Heart left ventricle (tissue), 13 donors: ENCODE measurements at regions not wholly inside any gene's neighbourhood (a gene's known extent, or its start where the extent isn't known, plus 50 kb on each side); places are given as distances from the start of the nearest gene placed in this dataset.

Experiments
- POLR2A ChIP-seq, 2 donors: fragments of 450-650 bp; IDR thresholded peaks; one replicate each; pipeline ENCODE4 v1.6.1; 2017; ENCODE audit warnings: antibody characterized with exemption in 2 of 2, mild to moderate bottlenecking in 2 of 2, moderate library complexity in 2 of 2
- TF ChIP-seq, protein P1 (sequence below), 12 donors: fragments of 200-600 bp; sonication (generic) in 4 of 12; IDR thresholded peaks; one replicate each; pipeline versions ENCODE4 v1.5.0 to v1.8.0; 2018 to 2022; ENCODE audit warnings: antibody characterized with exemption in 12 of 12, mild to moderate bottlenecking in 5 of 12
- donor health status: ischemic (EF 13 %, LVEDD 7.1; RV severe dilation, severe dysfunction).
- donor health status: DM: no; HTN: yes; CAD: no.
- donor health status: DM: no; HTN: no; CAD: no.
- donor health status: ischemic (EF 25% LVEDD 6.9; RV normal size, moderate dysfunction).
- donor health status: ischemic (EF 25% LVEDD 5.7; RV mildly dilated, moderate dysfunction).
- donor health status: ischemic (EF 35%, LVEDD 5.7; RV mildly dilated, moderate dysfunction).
- donor health status: nonischemic (EF 11% LVEDD 7.7; RV severe dilation, severe dysfunction).
- donor health status: DM: yes; HTN: yes; CAD: no.
- donor health status: PGD.
- donor health status: ischemic (EF 29% LVEDD 5.4; RV normal size, mild dysfunction).
- donor health status: nonischemic (EF 23%, LVEDD 6.1; RV moderate dilation, normal function).

DNA sequence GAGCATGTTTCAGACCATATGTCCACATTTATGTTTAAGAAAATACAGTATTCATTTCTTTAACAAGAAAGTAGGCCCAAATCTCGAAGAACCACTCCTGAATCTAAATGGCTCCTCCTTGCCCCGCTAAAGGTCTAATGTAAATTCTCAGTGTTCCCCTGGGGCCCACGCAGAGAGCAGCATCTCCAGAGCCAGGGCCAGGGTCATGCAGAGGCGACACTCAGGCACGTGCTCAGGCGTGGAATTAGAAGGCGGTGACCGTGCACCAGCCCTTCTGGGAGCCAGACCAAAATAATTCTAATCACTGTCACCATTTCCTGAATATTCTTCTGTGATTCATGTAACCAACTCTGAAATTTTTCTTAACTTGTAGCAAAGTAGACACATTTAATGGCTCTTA lies 68.3 kb upstream of the MYT1L start:
- TF ChIP-seq, protein P1, sequence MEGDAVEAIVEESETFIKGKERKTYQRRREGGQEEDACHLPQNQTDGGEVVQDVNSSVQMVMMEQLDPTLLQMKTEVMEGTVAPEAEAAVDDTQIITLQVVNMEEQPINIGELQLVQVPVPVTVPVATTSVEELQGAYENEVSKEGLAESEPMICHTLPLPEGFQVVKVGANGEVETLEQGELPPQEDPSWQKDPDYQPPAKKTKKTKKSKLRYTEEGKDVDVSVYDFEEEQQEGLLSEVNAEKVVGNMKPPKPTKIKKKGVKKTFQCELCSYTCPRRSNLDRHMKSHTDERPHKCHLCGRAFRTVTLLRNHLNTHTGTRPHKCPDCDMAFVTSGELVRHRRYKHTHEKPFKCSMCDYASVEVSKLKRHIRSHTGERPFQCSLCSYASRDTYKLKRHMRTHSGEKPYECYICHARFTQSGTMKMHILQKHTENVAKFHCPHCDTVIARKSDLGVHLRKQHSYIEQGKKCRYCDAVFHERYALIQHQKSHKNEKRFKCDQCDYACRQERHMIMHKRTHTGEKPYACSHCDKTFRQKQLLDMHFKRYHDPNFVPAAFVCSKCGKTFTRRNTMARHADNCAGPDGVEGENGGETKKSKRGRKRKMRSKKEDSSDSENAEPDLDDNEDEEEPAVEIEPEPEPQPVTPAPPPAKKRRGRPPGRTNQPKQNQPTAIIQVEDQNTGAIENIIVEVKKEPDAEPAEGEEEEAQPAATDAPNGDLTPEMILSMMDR (IDR thresholded peaks at IDR 0.05) = no peak
- TF ChIP-seq POLR2A (IDR thresholded peaks at IDR 0.05) = no peak
